GM23338 (cell line): ENCODE measurements at regions not wholly inside any gene's neighbourhood (a gene's known extent, or its start where the extent isn't known, plus 50 kb on each side); places are given as distances from the start of the nearest gene placed in this dataset.

Experiments
- CREB1 ChIP-seq: fragments of 250-450 bp; sonication (Bioruptor Pico); IDR thresholded peaks from 2 replicates; pipeline ENCODE4 v1.5.0; 2020; ENCODE audit warnings: low read depth, mild to moderate bottlenecking, moderate library complexity
- EZH2 ChIP-seq: fragments of 200-600 bp; sonication (generic); IDR thresholded peaks from one replicate; pipeline ENCODE4 v1.8.0; 2017; ENCODE audit warnings: antibody characterized with exemption, mild to moderate bottlenecking, low read depth; ENCODE audit not compliant: unreplicated experiment
- EZH2phosphoT487 ChIP-seq: fragments of 200-600 bp; sonication (generic); IDR thresholded peaks from one replicate; pipeline ENCODE4 v1.8.1; 2018; ENCODE audit warnings: antibody characterized with exemption; ENCODE audit not compliant: unreplicated experiment
- POLR2AphosphoS5 ChIP-seq: IDR thresholded peaks from 2 replicates; pipeline ENCODE4 v1.6.1; 2016; ENCODE audit warnings: antibody characterized with exemption, low read depth
- TF ChIP-seq, protein P1 (sequence below): IDR thresholded peaks from one replicate; pipeline ENCODE4 v1.6.1; 2018; ENCODE audit warnings: antibody characterized with exemption; ENCODE audit not compliant: unreplicated experiment
- TF ChIP-seq, protein P2 (sequence below), 2 experiments: fragments of 200-600 bp in 1 of 2; sonication (generic) in 1 of 2; conservative IDR thresholded peaks; 2 replicates each; pipeline versions ENCODE4 v1.5.1 to v1.6.1; 2016 to 2017; ENCODE audit warnings: antibody characterized with exemption in 2 of 2, low read depth in 2 of 2, mild to moderate bottlenecking in 2 of 2, moderate library complexity in 1 of 2
- TF ChIP-seq, protein P3 (sequence below): fragments of 250-450 bp; sonication (Bioruptor Pico); IDR thresholded peaks from 2 replicates; pipeline ENCODE4 v1.5.0; 2020; ENCODE audit warnings: mild to moderate bottlenecking, moderate library complexity

DNA sequence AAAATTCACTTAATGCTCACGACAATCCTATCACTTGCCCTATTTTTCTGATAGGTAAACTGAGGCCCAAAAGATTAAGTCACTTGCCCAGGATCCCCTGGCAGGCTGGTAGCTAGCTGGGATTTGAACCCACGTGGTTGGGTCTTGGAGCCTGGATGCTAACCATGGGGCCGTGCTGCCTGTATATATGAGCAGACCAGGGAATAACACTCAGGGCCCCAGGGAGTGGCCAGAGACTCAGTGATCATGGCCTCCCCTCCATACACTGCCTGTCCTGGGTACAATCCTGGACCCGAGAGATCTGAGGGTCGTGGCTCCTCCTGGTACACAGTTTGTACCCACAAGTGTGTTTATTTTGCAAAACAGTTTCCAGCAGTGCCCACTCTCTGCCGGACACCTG, 116.9 kb upstream of the PTPN1 start:
- TF ChIP-seq, protein P1, sequence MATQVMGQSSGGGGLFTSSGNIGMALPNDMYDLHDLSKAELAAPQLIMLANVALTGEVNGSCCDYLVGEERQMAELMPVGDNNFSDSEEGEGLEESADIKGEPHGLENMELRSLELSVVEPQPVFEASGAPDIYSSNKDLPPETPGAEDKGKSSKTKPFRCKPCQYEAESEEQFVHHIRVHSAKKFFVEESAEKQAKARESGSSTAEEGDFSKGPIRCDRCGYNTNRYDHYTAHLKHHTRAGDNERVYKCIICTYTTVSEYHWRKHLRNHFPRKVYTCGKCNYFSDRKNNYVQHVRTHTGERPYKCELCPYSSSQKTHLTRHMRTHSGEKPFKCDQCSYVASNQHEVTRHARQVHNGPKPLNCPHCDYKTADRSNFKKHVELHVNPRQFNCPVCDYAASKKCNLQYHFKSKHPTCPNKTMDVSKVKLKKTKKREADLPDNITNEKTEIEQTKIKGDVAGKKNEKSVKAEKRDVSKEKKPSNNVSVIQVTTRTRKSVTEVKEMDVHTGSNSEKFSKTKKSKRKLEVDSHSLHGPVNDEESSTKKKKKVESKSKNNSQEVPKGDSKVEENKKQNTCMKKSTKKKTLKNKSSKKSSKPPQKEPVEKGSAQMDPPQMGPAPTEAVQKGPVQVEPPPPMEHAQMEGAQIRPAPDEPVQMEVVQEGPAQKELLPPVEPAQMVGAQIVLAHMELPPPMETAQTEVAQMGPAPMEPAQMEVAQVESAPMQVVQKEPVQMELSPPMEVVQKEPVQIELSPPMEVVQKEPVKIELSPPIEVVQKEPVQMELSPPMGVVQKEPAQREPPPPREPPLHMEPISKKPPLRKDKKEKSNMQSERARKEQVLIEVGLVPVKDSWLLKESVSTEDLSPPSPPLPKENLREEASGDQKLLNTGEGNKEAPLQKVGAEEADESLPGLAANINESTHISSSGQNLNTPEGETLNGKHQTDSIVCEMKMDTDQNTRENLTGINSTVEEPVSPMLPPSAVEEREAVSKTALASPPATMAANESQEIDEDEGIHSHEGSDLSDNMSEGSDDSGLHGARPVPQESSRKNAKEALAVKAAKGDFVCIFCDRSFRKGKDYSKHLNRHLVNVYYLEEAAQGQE: no peak
- TF ChIP-seq EZH2 (no peak), CREB1 (CRISPR knock-in tag) (no peak), EZH2phosphoT487 (no peak), POLR2AphosphoS5 (no peak)
- TF ChIP-seq, protein P2, sequence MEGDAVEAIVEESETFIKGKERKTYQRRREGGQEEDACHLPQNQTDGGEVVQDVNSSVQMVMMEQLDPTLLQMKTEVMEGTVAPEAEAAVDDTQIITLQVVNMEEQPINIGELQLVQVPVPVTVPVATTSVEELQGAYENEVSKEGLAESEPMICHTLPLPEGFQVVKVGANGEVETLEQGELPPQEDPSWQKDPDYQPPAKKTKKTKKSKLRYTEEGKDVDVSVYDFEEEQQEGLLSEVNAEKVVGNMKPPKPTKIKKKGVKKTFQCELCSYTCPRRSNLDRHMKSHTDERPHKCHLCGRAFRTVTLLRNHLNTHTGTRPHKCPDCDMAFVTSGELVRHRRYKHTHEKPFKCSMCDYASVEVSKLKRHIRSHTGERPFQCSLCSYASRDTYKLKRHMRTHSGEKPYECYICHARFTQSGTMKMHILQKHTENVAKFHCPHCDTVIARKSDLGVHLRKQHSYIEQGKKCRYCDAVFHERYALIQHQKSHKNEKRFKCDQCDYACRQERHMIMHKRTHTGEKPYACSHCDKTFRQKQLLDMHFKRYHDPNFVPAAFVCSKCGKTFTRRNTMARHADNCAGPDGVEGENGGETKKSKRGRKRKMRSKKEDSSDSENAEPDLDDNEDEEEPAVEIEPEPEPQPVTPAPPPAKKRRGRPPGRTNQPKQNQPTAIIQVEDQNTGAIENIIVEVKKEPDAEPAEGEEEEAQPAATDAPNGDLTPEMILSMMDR (conservative IDR thresholded peaks at IDR 0.05; ENCODE audit: low read depth in 2 of 2): no peak
- TF ChIP-seq, protein P3, sequence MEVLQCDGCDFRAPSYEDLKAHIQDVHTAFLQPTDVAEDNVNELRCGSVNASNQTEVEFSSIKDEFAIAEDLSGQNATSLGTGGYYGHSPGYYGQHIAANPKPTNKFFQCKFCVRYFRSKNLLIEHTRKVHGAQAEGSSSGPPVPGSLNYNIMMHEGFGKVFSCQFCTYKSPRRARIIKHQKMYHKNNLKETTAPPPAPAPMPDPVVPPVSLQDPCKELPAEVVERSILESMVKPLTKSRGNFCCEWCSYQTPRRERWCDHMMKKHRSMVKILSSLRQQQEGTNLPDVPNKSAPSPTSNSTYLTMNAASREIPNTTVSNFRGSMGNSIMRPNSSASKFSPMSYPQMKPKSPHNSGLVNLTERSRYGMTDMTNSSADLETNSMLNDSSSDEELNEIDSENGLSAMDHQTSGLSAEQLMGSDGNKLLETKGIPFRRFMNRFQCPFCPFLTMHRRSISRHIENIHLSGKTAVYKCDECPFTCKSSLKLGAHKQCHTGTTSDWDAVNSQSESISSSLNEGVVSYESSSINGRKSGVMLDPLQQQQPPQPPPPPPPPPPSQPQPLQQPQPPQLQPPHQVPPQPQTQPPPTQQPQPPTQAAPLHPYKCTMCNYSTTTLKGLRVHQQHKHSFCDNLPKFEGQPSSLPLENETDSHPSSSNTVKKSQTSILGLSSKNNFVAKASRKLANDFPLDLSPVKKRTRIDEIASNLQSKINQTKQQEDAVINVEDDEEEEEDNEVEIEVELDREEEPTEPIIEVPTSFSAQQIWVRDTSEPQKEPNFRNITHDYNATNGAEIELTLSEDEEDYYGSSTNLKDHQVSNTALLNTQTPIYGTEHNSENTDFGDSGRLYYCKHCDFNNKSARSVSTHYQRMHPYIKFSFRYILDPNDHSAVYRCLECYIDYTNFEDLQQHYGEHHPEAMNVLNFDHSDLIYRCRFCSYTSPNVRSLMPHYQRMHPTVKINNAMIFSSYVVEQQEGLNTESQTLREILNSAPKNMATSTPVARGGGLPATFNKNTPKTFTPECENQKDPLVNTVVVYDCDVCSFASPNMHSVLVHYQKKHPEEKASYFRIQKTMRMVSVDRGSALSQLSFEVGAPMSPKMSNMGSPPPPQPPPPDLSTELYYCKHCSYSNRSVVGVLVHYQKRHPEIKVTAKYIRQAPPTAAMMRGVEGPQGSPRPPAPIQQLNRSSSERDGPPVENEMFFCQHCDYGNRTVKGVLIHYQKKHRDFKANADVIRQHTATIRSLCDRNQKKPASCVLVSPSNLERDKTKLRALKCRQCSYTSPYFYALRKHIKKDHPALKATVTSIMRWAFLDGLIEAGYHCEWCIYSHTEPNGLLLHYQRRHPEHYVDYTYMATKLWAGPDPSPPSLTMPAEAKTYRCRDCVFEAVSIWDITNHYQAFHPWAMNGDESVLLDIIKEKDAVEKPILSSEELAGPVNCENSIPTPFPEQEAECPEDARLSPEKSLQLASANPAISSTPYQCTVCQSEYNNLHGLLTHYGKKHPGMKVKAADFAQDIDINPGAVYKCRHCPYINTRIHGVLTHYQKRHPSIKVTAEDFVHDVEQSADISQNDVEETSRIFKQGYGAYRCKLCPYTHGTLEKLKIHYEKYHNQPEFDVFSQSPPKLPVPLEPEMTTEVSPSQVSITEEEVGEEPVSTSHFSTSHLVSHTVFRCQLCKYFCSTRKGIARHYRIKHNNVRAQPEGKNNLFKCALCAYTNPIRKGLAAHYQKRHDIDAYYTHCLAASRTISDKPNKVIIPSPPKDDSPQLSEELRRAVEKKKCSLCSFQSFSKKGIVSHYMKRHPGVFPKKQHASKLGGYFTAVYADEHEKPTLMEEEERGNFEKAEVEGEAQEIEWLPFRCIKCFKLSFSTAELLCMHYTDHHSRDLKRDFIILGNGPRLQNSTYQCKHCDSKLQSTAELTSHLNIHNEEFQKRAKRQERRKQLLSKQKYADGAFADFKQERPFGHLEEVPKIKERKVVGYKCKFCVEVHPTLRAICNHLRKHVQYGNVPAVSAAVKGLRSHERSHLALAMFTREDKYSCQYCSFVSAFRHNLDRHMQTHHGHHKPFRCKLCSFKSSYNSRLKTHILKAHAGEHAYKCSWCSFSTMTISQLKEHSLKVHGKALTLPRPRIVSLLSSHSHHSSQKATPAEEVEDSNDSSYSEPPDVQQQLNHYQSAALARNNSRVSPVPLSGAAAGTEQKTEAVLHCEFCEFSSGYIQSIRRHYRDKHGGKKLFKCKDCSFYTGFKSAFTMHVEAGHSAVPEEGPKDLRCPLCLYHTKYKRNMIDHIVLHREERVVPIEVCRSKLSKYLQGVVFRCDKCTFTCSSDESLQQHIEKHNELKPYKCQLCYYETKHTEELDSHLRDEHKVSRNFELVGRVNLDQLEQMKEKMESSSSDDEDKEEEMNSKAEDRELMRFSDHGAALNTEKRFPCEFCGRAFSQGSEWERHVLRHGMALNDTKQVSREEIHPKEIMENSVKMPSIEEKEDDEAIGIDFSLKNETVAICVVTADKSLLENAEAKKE (CRISPR knock-in tag): no peak
